K562 (cell line): ENCODE measurements at regions not wholly inside any gene's neighbourhood (a gene's known extent, or its start where the extent isn't known, plus 50 kb on each side); places are given as distances from the start of the nearest gene placed in this dataset.

Experiments used
- CEBPG ChIP-seq, 3 experiments: fragments of 200-800 bp in 1 of 3; sonication (Bioruptor generic) in 1 of 3; sonication (generic) in 1 of 3; formaldehyde crosslinking in 1 of 3; IDR thresholded peaks in 2 of 3; conservative IDR thresholded peaks in 1 of 3; 2 replicates each; pipeline versions ENCODE4 v1.6.1 to v1.8.0; 2016 to 2022; ENCODE audit warnings: missing compliant biosample characterization in 2 of 3, missing genetic modification characterization in 2 of 3, mild to moderate bottlenecking in 1 of 3, missing genetic modification reagents in 1 of 3
- CREM ChIP-seq: IDR thresholded peaks from 2 replicates; pipeline ENCODE4 v1.6.1; 2014; ENCODE audit warnings: antibody characterized with exemption, low read depth
- OTX1 ChIP-seq: fragments of 450-650 bp; formaldehyde crosslinking; IDR thresholded peaks from 2 replicates; pipeline ENCODE4 v1.4.0; 2022; ENCODE audit warnings: mild to moderate bottlenecking
- SAP30 ChIP-seq: fragments of 200-600 bp; sonication (generic); IDR thresholded peaks from 2 replicates; pipeline ENCODE4 v1.6.1; 2012; ENCODE audit warnings: borderline replicate concordance, low read depth, mild to moderate bottlenecking, moderate library complexity, low read length, control low read depth, inconsistent platforms; ENCODE audit not compliant: insufficient read depth, poor library complexity, severe bottlenecking
- SRSF9 ChIP-seq: fragments of 200-400 bp; formaldehyde crosslinking; IDR thresholded peaks from 2 replicates; pipeline ENCODE4 v1.6.1; 2017; ENCODE audit warnings: low read depth, low read length, borderline replicate concordance
- ZNF444 ChIP-seq: fragments of 250-450 bp; sonication (Bioruptor Pico); IDR thresholded peaks from 2 replicates; pipeline ENCODE4 v1.4.0; 2020; ENCODE audit warnings: mild to moderate bottlenecking, moderate library complexity
- ZNF740 ChIP-seq, 3 experiments: fragments of 200-800 bp in 1 of 3; sonication (Bioruptor generic) in 1 of 3; sonication (generic) in 1 of 3; formaldehyde crosslinking in 1 of 3; IDR thresholded peaks; 2 replicates each; pipeline versions ENCODE4 v1.6.1 to v1.8.0; 2016 to 2022; ENCODE audit warnings: mild to moderate bottlenecking in 2 of 3, missing compliant biosample characterization in 2 of 3, missing genetic modification characterization in 2 of 3, missing genetic modification reagents in 1 of 3
- TF ChIP-seq, protein P1 (sequence below): fragments of 250-450 bp; sonication (Bioruptor Pico); IDR thresholded peaks from 2 replicates; pipeline ENCODE4 v1.5.0; 2021; ENCODE audit warnings: mild to moderate bottlenecking, borderline replicate concordance
- TF ChIP-seq, protein P2 (sequence below): sonication (generic); formaldehyde crosslinking; IDR thresholded peaks from 2 replicates; pipeline ENCODE4 v1.8.0; 2022; ENCODE audit warnings: mild to moderate bottlenecking, missing genetic modification reagents
- TF ChIP-seq, protein P3 (sequence below), 2 experiments: fragments of 150-350 bp in 1 of 2; IDR thresholded peaks; 2 replicates each; pipeline ENCODE4 v1.6.1; 2012 to 2016; ENCODE audit warnings: low read depth in 2 of 2, low read length in 2 of 2, mild to moderate bottlenecking in 1 of 2, moderate library complexity in 1 of 2
- TF ChIP-seq, protein P4 (sequence below), 2 experiments: fragments of 450-650 bp in 1 of 2; sonication (generic) in 1 of 2; formaldehyde crosslinking; conservative IDR thresholded peaks; 2 replicates each; pipeline versions ENCODE4 v1.4.0 to v1.8.1; 2020 to 2022; ENCODE audit warnings: mild to moderate bottlenecking in 1 of 2, missing genetic modification reagents in 1 of 2
- TF ChIP-seq, protein P5 (sequence below), 2 experiments: fragments of 200-800 bp in 1 of 2; sonication (Bioruptor generic) in 1 of 2; sonication (generic) in 1 of 2; formaldehyde crosslinking in 1 of 2; IDR thresholded peaks in 1 of 2; conservative IDR thresholded peaks in 1 of 2; 2 replicates each; pipeline versions ENCODE4 v1.5.0 to v1.6.1; 2016 to 2020; ENCODE audit warnings: missing compliant biosample characterization in 1 of 2, missing genetic modification characterization in 1 of 2, missing genetic modification reagents in 1 of 2

- TF ChIP-seq CEBPG (CRISPR knock-in tag; IDR thresholded peaks at IDR 0.05) (no peak), CEBPG (tag; conservative IDR thresholded peaks at IDR 0.05 in 1 of 2, IDR thresholded peaks at IDR 0.05 in 1 of 2) (no peak), ZNF740 (CRISPR knock-in tag; IDR thresholded peaks at IDR 0.05) (no peak), ZNF740 (tag; IDR thresholded peaks at IDR 0.05) (peak in 1 of 2 experiments; percentile 53; a peak in 1 of 4 replicates), SRSF9 (no peak), ZNF444 (CRISPR knock-in tag) (no peak), SAP30 (no peak), OTX1 (no peak), CREM (no peak)
- TF ChIP-seq, protein P1, sequence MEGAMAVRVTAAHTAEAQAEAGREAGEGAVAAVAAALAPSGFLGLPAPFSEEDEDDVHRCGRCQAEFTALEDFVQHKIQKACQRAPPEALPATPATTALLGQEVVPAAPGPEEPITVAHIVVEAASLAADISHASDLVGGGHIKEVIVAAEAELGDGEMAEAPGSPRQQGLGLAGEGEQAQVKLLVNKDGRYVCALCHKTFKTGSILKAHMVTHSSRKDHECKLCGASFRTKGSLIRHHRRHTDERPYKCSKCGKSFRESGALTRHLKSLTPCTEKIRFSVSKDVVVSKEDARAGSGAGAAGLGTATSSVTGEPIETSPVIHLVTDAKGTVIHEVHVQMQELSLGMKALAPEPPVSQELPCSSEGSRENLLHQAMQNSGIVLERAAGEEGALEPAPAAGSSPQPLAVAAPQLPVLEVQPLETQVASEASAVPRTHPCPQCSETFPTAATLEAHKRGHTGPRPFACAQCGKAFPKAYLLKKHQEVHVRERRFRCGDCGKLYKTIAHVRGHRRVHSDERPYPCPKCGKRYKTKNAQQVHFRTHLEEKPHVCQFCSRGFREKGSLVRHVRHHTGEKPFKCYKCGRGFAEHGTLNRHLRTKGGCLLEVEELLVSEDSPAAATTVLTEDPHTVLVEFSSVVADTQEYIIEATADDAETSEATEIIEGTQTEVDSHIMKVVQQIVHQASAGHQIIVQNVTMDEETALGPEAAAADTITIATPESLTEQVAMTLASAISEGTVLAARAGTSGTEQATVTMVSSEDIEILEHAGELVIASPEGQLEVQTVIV (CRISPR knock-in tag): no peak
- TF ChIP-seq, protein P2, sequence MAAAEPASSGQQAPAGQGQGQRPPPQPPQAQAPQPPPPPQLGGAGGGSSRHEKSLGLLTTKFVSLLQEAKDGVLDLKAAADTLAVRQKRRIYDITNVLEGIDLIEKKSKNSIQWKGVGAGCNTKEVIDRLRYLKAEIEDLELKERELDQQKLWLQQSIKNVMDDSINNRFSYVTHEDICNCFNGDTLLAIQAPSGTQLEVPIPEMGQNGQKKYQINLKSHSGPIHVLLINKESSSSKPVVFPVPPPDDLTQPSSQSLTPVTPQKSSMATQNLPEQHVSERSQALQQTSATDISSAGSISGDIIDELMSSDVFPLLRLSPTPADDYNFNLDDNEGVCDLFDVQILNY: no peak
- TF ChIP-seq, protein P3, sequence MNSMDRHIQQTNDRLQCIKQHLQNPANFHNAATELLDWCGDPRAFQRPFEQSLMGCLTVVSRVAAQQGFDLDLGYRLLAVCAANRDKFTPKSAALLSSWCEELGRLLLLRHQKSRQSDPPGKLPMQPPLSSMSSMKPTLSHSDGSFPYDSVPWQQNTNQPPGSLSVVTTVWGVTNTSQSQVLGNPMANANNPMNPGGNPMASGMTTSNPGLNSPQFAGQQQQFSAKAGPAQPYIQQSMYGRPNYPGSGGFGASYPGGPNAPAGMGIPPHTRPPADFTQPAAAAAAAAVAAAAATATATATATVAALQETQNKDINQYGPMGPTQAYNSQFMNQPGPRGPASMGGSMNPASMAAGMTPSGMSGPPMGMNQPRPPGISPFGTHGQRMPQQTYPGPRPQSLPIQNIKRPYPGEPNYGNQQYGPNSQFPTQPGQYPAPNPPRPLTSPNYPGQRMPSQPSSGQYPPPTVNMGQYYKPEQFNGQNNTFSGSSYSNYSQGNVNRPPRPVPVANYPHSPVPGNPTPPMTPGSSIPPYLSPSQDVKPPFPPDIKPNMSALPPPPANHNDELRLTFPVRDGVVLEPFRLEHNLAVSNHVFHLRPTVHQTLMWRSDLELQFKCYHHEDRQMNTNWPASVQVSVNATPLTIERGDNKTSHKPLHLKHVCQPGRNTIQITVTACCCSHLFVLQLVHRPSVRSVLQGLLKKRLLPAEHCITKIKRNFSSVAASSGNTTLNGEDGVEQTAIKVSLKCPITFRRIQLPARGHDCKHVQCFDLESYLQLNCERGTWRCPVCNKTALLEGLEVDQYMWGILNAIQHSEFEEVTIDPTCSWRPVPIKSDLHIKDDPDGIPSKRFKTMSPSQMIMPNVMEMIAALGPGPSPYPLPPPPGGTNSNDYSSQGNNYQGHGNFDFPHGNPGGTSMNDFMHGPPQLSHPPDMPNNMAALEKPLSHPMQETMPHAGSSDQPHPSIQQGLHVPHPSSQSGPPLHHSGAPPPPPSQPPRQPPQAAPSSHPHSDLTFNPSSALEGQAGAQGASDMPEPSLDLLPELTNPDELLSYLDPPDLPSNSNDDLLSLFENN (IDR thresholded peaks at IDR 0.05; ENCODE audit: low read depth in 2 of 2, low read length in 2 of 2): no peak
- TF ChIP-seq, protein P4, sequence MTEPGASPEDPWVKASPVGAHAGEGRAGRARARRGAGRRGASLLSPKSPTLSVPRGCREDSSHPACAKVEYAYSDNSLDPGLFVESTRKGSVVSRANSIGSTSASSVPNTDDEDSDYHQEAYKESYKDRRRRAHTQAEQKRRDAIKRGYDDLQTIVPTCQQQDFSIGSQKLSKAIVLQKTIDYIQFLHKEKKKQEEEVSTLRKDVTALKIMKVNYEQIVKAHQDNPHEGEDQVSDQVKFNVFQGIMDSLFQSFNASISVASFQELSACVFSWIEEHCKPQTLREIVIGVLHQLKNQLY (CRISPR knock-in tag; conservative IDR thresholded peaks at IDR 0.05): no peak
- TF ChIP-seq, protein P5, sequence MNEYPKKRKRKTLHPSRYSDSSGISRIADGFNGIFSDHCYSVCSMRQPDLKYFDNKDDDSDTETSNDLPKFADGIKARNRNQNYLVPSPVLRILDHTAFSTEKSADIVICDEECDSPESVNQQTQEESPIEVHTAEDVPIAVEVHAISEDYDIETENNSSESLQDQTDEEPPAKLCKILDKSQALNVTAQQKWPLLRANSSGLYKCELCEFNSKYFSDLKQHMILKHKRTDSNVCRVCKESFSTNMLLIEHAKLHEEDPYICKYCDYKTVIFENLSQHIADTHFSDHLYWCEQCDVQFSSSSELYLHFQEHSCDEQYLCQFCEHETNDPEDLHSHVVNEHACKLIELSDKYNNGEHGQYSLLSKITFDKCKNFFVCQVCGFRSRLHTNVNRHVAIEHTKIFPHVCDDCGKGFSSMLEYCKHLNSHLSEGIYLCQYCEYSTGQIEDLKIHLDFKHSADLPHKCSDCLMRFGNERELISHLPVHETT (CRISPR knock-in tag; conservative IDR thresholded peaks at IDR 0.05 in 1 of 2, IDR thresholded peaks at IDR 0.05 in 1 of 2): peak in 1 of 2 experiments; percentile 93; a peak in 2 of 4 replicates
These were observed 186.7 kb downstream of the NXNL2 start (continued) for GRCh38 chr9:88721495-88722279.
